H9 (cell line): ENCODE measurements at regions not wholly inside any gene's neighbourhood (a gene's known extent, or its start where the extent isn't known, plus 50 kb on each side); places are given as distances from the start of the nearest gene placed in this dataset.

Experiments used
- DNase-seq: peaks from one replicate; pipeline ENCODE4 v3.0.0-alpha.2; 2017
- H2AFZ ChIP-seq: one replicate; pipeline ENCODE4 v1.6.1; 2013; ENCODE audit warnings: mild to moderate bottlenecking, low read length, control low read depth, moderate library complexity
- H2AK5ac ChIP-seq: 2 replicates; pipeline ENCODE4 v1.6.1; 2013; ENCODE audit warnings: low read length, control low read depth, mixed read lengths; ENCODE audit not compliant: insufficient read length
- H2BK120ac ChIP-seq: one replicate; pipeline ENCODE4 v1.6.1; 2013; ENCODE audit warnings: low read depth, mild to moderate bottlenecking, low read length, control low read depth, inconsistent platforms; ENCODE audit not compliant: poor library complexity, severe bottlenecking
- H2BK12ac ChIP-seq: 2 replicates; pipeline ENCODE4 v1.6.1; 2013; ENCODE audit warnings: low read length, control low read depth, mixed read lengths, low read depth; ENCODE audit not compliant: insufficient read length
- H2BK15ac ChIP-seq: 2 replicates; pipeline ENCODE4 v1.6.1; 2013; ENCODE audit warnings: low read depth, low read length, control low read depth
- H2BK20ac ChIP-seq: one replicate; pipeline ENCODE4 v1.6.1; 2013; ENCODE audit warnings: low read depth, mild to moderate bottlenecking, low read length, control low read depth, inconsistent platforms; ENCODE audit not compliant: poor library complexity, severe bottlenecking
- H2BK5ac ChIP-seq: 2 replicates; pipeline ENCODE4 v1.6.1; 2013; ENCODE audit warnings: low read length, control low read depth, mixed read lengths; ENCODE audit not compliant: insufficient read length
- H3K14ac ChIP-seq: 2 replicates; pipeline ENCODE4 v1.6.1; 2013; ENCODE audit warnings: low read length, control low read depth; ENCODE audit not compliant: insufficient read depth
- H3K18ac ChIP-seq: 2 replicates; pipeline ENCODE4 v1.6.1; 2013; ENCODE audit warnings: low read depth, mild to moderate bottlenecking, mixed read lengths, low read length, control low read depth; ENCODE audit not compliant: insufficient read length
- H3K23ac ChIP-seq: 2 replicates; pipeline ENCODE4 v1.6.1; 2013; ENCODE audit warnings: low read length, control low read depth, mixed read lengths, low read depth; ENCODE audit not compliant: insufficient read length
- H3K23me2 ChIP-seq: 2 replicates; pipeline ENCODE4 v1.6.1; 2013; ENCODE audit warnings: low read depth, mild to moderate bottlenecking, mixed read lengths, low read length, control low read depth; ENCODE audit not compliant: insufficient read length, poor library complexity, severe bottlenecking
- H3K27ac ChIP-seq: 2 replicates; pipeline ENCODE4 v1.5.1; 2013; ENCODE audit warnings: low read length, control low read depth, mixed read lengths, low read depth; ENCODE audit not compliant: insufficient read length
- H3K27me3 ChIP-seq: 2 replicates; pipeline ENCODE4 v1.6.1; 2013; ENCODE audit warnings: low read length, control low read depth, inconsistent platforms; ENCODE audit not compliant: insufficient read depth
- H3K4ac ChIP-seq: 2 replicates; pipeline ENCODE4 v1.6.1; 2013; ENCODE audit warnings: low read depth, mild to moderate bottlenecking, control low read depth, inconsistent platforms, low read length, moderate library complexity
- H3K4me1 ChIP-seq: 2 replicates; pipeline ENCODE4 v1.6.1; 2013; ENCODE audit warnings: low read length, control low read depth, inconsistent platforms; ENCODE audit not compliant: insufficient read depth
- H3K4me2 ChIP-seq: 2 replicates; pipeline ENCODE4 v1.6.1; 2013; ENCODE audit warnings: low read length, control low read depth, mixed read lengths; ENCODE audit not compliant: insufficient read length, insufficient read depth
- H3K56ac ChIP-seq: 2 replicates; pipeline ENCODE4 v1.6.1; 2013; ENCODE audit warnings: low read depth, mild to moderate bottlenecking, mixed read lengths, low read length, control low read depth; ENCODE audit not compliant: insufficient read length
- H3K79me1 ChIP-seq: 2 replicates; pipeline ENCODE4 v1.6.1; 2013; ENCODE audit warnings: low read depth, mild to moderate bottlenecking, moderate library complexity, low read length, control low read depth, inconsistent platforms; ENCODE audit not compliant: insufficient read depth, poor library complexity, severe bottlenecking
- H3K79me2 ChIP-seq: 2 replicates; pipeline ENCODE4 v1.6.1; 2013; ENCODE audit warnings: low read length, control low read depth, inconsistent platforms; ENCODE audit not compliant: insufficient read depth
- H3K9ac ChIP-seq: 2 replicates; pipeline ENCODE4 v1.6.1; 2013; ENCODE audit warnings: low read length, control low read depth, mixed read lengths; ENCODE audit not compliant: insufficient read length; ENCODE audit errors: extremely low read depth
- H3K9me3 ChIP-seq: one replicate; pipeline ENCODE4 v1.6.1; 2013; ENCODE audit warnings: low read depth, low read length, inconsistent platforms; ENCODE audit not compliant: control insufficient read depth
- H3T11ph ChIP-seq: one replicate; pipeline ENCODE4 v1.6.1; 2013; ENCODE audit warnings: mild to moderate bottlenecking, low read length, control low read depth, inconsistent platforms
- H4K20me1 ChIP-seq: one replicate; pipeline ENCODE4 v1.6.1; 2013; ENCODE audit not compliant: control insufficient read depth, insufficient read length, insufficient read depth
- H4K5ac ChIP-seq: 2 replicates; pipeline ENCODE4 v1.6.1; 2013; ENCODE audit warnings: low read depth, mild to moderate bottlenecking, mixed read lengths, low read length, control low read depth; ENCODE audit not compliant: insufficient read length
- H4K8ac ChIP-seq: replicated peaks from 2 replicates; pipeline ENCODE4 v1.6.1; 2013; ENCODE audit warnings: low read length, control low read depth, mixed read lengths, low read depth; ENCODE audit not compliant: insufficient read length
- H4K91ac ChIP-seq: 2 replicates; pipeline ENCODE4 v1.6.1; 2013; ENCODE audit warnings: low read depth, mild to moderate bottlenecking, moderate library complexity, mixed read lengths, low read length, control low read depth; ENCODE audit not compliant: insufficient read length
- H3K27ac Mint-ChIP-seq, 3 experiments: 2 replicates in 2 of 3; 3 replicates in 1 of 3; pipeline ENCODE4 v1.8.0; 2020 to 2021; ENCODE audit warnings: mixed read lengths in 3 of 3, mild to moderate bottlenecking in 1 of 3, moderate library complexity in 1 of 3
- H3K27me3 Mint-ChIP-seq: 2 replicates; pipeline ENCODE4 v1.8.0; 2021; ENCODE audit warnings: low read depth, mild to moderate bottlenecking, moderate library complexity, mixed read lengths
- H3K36me3 Mint-ChIP-seq, 3 experiments: 2 replicates in 2 of 3; 3 replicates in 1 of 3; pipeline ENCODE4 v1.8.0; 2020 to 2021; ENCODE audit warnings: low read depth in 3 of 3, mixed read lengths in 3 of 3; ENCODE audit not compliant: insufficient read depth in 1 of 3
- H3K4me1 Mint-ChIP-seq, 2 experiments: 2 replicates each; pipeline ENCODE4 v1.8.0; 2020; ENCODE audit warnings: mixed read lengths in 2 of 2
- H3K4me3 Mint-ChIP-seq, 2 experiments: 2 replicates in 1 of 2; 3 replicates in 1 of 2; pipeline ENCODE4 v1.8.0; 2020 to 2021; ENCODE audit warnings: mild to moderate bottlenecking in 2 of 2, mixed read lengths in 2 of 2, moderate library complexity in 1 of 2
- H3K9me3 Mint-ChIP-seq, 2 experiments: 2 replicates in 1 of 2; 3 replicates in 1 of 2; pipeline ENCODE4 v1.8.0; 2020; ENCODE audit warnings: mild to moderate bottlenecking in 2 of 2, mixed read lengths in 2 of 2, moderate library complexity in 1 of 2
- WGBS: extraction: QIAGEN DNeasy Blood & Tissue Kit; methylation state at CpG from one replicate; pipeline ENCODE4 v1.1.7; 2013; ENCODE audit warnings: missing lambda C conversion rate, low lambda C conversion rate, mixed read lengths; ENCODE audit not compliant: insufficient read length; ENCODE audit errors: extremely low coverage; 5-methylcytosine and 5-hydroxymethylcytosine counted together
- TF ChIP-seq, protein P1 (sequence below): fragments of 200-600 bp; sonication (generic); conservative IDR thresholded peaks from 3 replicates; pipeline ENCODE4 v1.8.0; 2021; ENCODE audit warnings: antibody characterized with exemption, mild to moderate bottlenecking

DNA sequence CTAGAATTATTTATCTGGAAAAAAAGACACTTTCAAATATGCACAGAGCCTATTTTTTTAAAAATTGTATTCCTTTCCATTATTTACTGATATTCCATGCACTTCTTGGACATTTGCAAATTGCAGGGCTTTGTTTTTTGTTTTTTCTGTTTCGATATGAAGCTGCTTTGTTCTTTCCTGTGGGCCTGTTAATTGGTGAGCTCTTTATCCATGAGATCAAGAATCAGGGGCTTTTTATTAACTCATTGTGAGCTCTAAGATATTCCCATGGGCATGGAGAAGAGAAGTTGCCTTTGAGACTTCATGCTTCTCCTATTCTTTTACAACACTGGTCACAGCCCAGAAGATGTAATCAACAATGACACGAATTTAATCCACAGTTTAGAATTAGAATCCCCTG, 145.1 kb downstream of the SAMD5 start:
- Histone ChIP-seq H4K91ac (no peak overlapping the region), H3K4me2 (no peak overlapping the region), H2BK20ac (no peak overlapping the region), H3K9me3 (no peaks in the 10 kb centered on the region), H3K23ac (no peak overlapping the region), H3K18ac (no peak overlapping the region), H2BK15ac (no peak overlapping the region), H3K56ac (no peak overlapping the region), H2AFZ (no peak overlapping the region), H4K5ac (no peak overlapping the region), H2BK5ac (no peak overlapping the region), H3K79me2 (no peaks in the 10 kb centered on the region), H2BK120ac (no peak overlapping the region), H3K14ac (no peak overlapping the region), H2AK5ac (no peak overlapping the region), H2BK12ac (no peak overlapping the region), H3T11ph (no peak overlapping the region), H3K79me1 (no peaks in the 10 kb centered on the region), H3K23me2 (no peaks in the 10 kb centered on the region), H3K4me1 (no peaks in the 10 kb centered on the region), H4K20me1 (no peaks in the 10 kb centered on the region), H3K27ac (no peak overlapping the region), H3K4ac (no peak overlapping the region), H3K9ac (no peak overlapping the region), H4K8ac (no peak overlapping the region), H3K27me3 (no peaks in the 10 kb centered on the region)
- Mint-ChIP-seq H3K9me3 (no peaks in the 10 kb centered on the region), H3K4me1 (peaks cover 6% of the 10 kb centered on the region in 2 experiments), H3K27ac (no peak overlapping the region), H3K27me3 (peaks cover 4% of the 10 kb centered on the region), H3K4me3 (no peak overlapping the region), H3K36me3 (no peaks in the 10 kb centered on the region)
- TF ChIP-seq, protein P1, sequence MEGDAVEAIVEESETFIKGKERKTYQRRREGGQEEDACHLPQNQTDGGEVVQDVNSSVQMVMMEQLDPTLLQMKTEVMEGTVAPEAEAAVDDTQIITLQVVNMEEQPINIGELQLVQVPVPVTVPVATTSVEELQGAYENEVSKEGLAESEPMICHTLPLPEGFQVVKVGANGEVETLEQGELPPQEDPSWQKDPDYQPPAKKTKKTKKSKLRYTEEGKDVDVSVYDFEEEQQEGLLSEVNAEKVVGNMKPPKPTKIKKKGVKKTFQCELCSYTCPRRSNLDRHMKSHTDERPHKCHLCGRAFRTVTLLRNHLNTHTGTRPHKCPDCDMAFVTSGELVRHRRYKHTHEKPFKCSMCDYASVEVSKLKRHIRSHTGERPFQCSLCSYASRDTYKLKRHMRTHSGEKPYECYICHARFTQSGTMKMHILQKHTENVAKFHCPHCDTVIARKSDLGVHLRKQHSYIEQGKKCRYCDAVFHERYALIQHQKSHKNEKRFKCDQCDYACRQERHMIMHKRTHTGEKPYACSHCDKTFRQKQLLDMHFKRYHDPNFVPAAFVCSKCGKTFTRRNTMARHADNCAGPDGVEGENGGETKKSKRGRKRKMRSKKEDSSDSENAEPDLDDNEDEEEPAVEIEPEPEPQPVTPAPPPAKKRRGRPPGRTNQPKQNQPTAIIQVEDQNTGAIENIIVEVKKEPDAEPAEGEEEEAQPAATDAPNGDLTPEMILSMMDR: no peak
- no CpG with 5 or more reads among the region's 2 CpGs for WGBS
- no peak for DNase-seq
